GM19351 (cell line): ENCODE measurements at regions not wholly inside any gene's neighbourhood (a gene's known extent, or its start where the extent isn't known, plus 50 kb on each side); places are given as distances from the start of the nearest gene placed in this dataset.
A peak's percentile ranks its signal among the peaks of the same experiment; 100 is the strongest.

Source experiments
- ATAC-seq: cut with Tn5 transposase; IDR thresholded peaks from one replicate; pipeline ENCODE4 v1.9.1; 2021; ENCODE audit warnings: mild to moderate bottlenecking, moderate library complexity; ENCODE audit not compliant: unreplicated experiment

GRCh38 chr2:74036010-74036409, 51.3 kb downstream of the TET3 start:
- ATAC-seq: no peak

- no peak for ATAC-seq
Observed at GRCh38 chr2:74036450-74037195, 51.9 kb downstream of the TET3 start.

- ATAC-seq: peak; percentile 49
Observed at GRCh38 chr2:74037379-74037860, 52.7 kb downstream of the TET3 start.

GRCh38 chr2:74039611-74040010, 54.9 kb downstream of the TET3 start:
- no peak for ATAC-seq

GRCh38 chr2:74041182-74041581, 56.5 kb downstream of the TET3 start:
- no peak for ATAC-seq

- ATAC-seq: no peak
Observed at GRCh38 chr2:74041726-74042125, 57.0 kb downstream of the TET3 start.

- no peak for ATAC-seq
Observed at GRCh38 chr2:74042606-74043005, 57.9 kb downstream of the TET3 start.

GRCh38 chr2:74043345-74044329, 58.9 kb downstream of the TET3 start:
- ATAC-seq: no peak

GRCh38 chr2:74044999-74045398, 60.3 kb downstream of the TET3 start:
- ATAC-seq: no peak

- no peak for ATAC-seq
Observed at GRCh38 chr2:74045454-74045853, 60.7 kb downstream of the TET3 start.

GRCh38 chr2:74046441-74046840, 61.7 kb downstream of the TET3 start:
- no peak for ATAC-seq

- ATAC-seq: no peak
Observed at GRCh38 chr2:74047152-74047551, 62.4 kb downstream of the TET3 start.

GRCh38 chr2:74048147-74048546, 63.4 kb downstream of the TET3 start:
- ATAC-seq: no peak

- no peak for ATAC-seq
Observed at GRCh38 chr2:74048843-74049519, 64.3 kb downstream of the TET3 start.

- no peak for ATAC-seq
Observed at GRCh38 chr2:74050151-74050550, 65.4 kb downstream of the TET3 start.

- ATAC-seq: no peak
Observed at GRCh38 chr2:74051504-74051903, 66.8 kb downstream of the TET3 start.

- ATAC-seq: no peak
Observed at GRCh38 chr2:74052732-74053710, 68.3 kb downstream of the TET3 start.

- no peak for ATAC-seq
Observed at GRCh38 chr2:74053959-74054715, 69.4 kb downstream of the TET3 start.

- ATAC-seq: no peak
Observed at GRCh38 chr2:74059137-74059775, 74.5 kb downstream of the TET3 start.
